ENCODE measurements at regions not wholly inside any gene's neighbourhood (a gene's known extent, or its start where the extent isn't known, plus 50 kb on each side); places are given as distances from the start of the nearest gene placed in this dataset.
A peak's percentile ranks its signal among the peaks of the same experiment; 100 is the strongest.

GRCh38 chr6:66423047-66423446, 716.0 kb upstream of the EYS start:
- DNase-seq (ENCODE audit: low spot score): no peak

GRCh38 chr6:66421570-66421969, 714.5 kb upstream of the EYS start:
- DNase-seq (ENCODE audit: low spot score): no peak

- no peak for DNase-seq (ENCODE audit: low spot score)
Observed at GRCh38 chr6:66418906-66419305, 711.9 kb upstream of the EYS start.

- DNase-seq (ENCODE audit: low spot score): no peak
Observed at GRCh38 chr6:66403966-66404365, 696.9 kb upstream of the EYS start.

GRCh38 chr6:66402873-66403272, 695.8 kb upstream of the EYS start:
- DNase-seq (ENCODE audit: low spot score): no peak

GRCh38 chr6:66396549-66396948, 689.5 kb upstream of the EYS start:
- no peak for DNase-seq (ENCODE audit: low spot score)

- DNase-seq (ENCODE audit: low spot score): no peak
Observed at GRCh38 chr6:66396145-66396544, 689.1 kb upstream of the EYS start.

GRCh38 chr6:66390393-66390792, 683.4 kb upstream of the EYS start:
- DNase-seq (ENCODE audit: low spot score): no peak

- DNase-seq (ENCODE audit: low spot score): no peak
Observed at GRCh38 chr6:66376001-66376400, 669.0 kb upstream of the EYS start.

GRCh38 chr6:66369407-66369806, 662.4 kb upstream of the EYS start:
- DNase-seq (ENCODE audit: low spot score): no peak

GRCh38 chr6:66362888-66363287, 655.9 kb upstream of the EYS start:
- DNase-seq (ENCODE audit: low spot score): no peak

- DNase-seq (ENCODE audit: low spot score): no peak
Observed at GRCh38 chr6:66361886-66362285, 654.9 kb upstream of the EYS start.

GRCh38 chr6:66357781-66358180, 650.8 kb upstream of the EYS start:
- DNase-seq (ENCODE audit: low spot score): no peak

- no peak for DNase-seq (ENCODE audit: low spot score)
Observed at GRCh38 chr6:66355471-66355870, 648.4 kb upstream of the EYS start.

- no peak for DNase-seq (ENCODE audit: low spot score)
Observed at GRCh38 chr6:66344796-66345195, 637.8 kb upstream of the EYS start.

- no peak for DNase-seq (ENCODE audit: low spot score)
Observed at GRCh38 chr6:66340736-66341135, 633.7 kb upstream of the EYS start.

GRCh38 chr6:66336176-66336575, 629.1 kb upstream of the EYS start:
- no peak for DNase-seq (ENCODE audit: low spot score)

GRCh38 chr6:66328200-66328599, 621.2 kb upstream of the EYS start:
- peak; percentile 12 for DNase-seq (ENCODE audit: low spot score)

- no peak for DNase-seq (ENCODE audit: low spot score)
Observed at GRCh38 chr6:66326228-66326627, 619.2 kb upstream of the EYS start.

GRCh38 chr6:66321017-66321416, 614.0 kb upstream of the EYS start:
- DNase-seq (ENCODE audit: low spot score): no peak

- DNase-seq (ENCODE audit: low spot score): peak; percentile 8
Observed at GRCh38 chr6:66307490-66307889, 600.5 kb upstream of the EYS start.

GRCh38 chr6:66291905-66292304, 584.9 kb upstream of the EYS start:
- no peak for DNase-seq (ENCODE audit: low spot score)

GRCh38 chr6:66289889-66290288, 582.9 kb upstream of the EYS start:
- DNase-seq (ENCODE audit: low spot score): no peak

- no peak for DNase-seq (ENCODE audit: low spot score)
Observed at GRCh38 chr6:66278115-66278514, 571.1 kb upstream of the EYS start.

GRCh38 chr6:66277400-66277799, 570.4 kb upstream of the EYS start:
- DNase-seq (ENCODE audit: low spot score): no peak
